ENCODE measurements at regions not wholly inside any gene's neighbourhood (a gene's known extent, or its start where the extent isn't known, plus 50 kb on each side); places are given as distances from the start of the nearest gene placed in this dataset.

DNA sequence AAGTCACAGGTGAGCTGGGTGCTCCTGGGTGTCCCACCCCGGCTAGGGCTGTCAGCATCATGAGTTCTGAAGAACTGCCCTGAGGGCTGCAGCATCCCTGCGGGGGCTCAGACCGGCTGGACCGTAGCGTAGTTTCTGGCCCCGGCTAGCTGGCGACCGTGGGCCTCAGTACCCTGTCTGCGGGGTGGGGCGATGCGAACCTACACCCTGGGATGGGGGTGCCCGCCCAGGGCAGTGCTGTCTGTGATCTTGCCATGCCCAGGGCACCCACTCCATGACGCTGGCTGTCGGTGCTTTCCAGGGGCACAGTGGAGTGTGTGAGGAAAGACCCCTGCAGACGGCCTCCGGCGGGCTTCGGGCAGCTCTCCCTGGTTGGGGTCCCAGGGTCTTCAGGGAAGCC is 66.5 kb upstream of the IRX4 start:
- no peak overlapping the region for H3K27ac ChIP-seq
- TF ChIP-seq, protein P1, sequence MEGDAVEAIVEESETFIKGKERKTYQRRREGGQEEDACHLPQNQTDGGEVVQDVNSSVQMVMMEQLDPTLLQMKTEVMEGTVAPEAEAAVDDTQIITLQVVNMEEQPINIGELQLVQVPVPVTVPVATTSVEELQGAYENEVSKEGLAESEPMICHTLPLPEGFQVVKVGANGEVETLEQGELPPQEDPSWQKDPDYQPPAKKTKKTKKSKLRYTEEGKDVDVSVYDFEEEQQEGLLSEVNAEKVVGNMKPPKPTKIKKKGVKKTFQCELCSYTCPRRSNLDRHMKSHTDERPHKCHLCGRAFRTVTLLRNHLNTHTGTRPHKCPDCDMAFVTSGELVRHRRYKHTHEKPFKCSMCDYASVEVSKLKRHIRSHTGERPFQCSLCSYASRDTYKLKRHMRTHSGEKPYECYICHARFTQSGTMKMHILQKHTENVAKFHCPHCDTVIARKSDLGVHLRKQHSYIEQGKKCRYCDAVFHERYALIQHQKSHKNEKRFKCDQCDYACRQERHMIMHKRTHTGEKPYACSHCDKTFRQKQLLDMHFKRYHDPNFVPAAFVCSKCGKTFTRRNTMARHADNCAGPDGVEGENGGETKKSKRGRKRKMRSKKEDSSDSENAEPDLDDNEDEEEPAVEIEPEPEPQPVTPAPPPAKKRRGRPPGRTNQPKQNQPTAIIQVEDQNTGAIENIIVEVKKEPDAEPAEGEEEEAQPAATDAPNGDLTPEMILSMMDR (IDR thresholded peaks at IDR 0.05): no peak
- no peak for TF ChIP-seq ZFX (IDR thresholded peaks at IDR 0.05; ENCODE audit: borderline replicate concordance)

DNA sequence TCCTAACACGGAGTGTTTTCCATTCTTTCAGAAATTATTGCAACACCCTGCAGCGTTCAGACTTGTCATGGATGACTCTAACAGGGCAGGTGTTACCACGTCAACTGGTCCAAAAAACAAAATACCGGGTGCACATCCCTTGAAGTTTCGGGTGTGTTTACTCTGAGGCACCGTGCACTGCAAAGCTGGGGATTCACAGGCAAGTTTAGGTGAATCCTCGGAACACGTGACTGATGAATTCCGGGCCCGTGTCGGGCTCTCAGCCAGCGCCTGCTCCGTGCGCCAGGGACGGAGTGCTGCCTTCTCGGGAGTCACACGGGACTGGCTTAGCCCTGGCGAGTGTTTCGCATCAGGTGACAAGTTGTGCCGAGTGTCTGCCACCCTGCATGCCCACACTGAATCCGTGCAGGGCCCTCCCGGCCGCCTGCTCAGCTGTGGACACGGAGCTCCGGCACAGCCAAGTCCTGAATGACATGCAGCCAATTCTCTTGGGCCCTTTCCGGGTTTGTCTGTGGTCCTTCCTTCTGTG is 66.0 kb upstream of the IRX4 start:
- no peak overlapping the region for H3K27ac ChIP-seq
- TF ChIP-seq ZFX (IDR thresholded peaks at IDR 0.05; ENCODE audit: borderline replicate concordance): no peak
- TF ChIP-seq, protein P1 (IDR thresholded peaks at IDR 0.05): no peak

DNA sequence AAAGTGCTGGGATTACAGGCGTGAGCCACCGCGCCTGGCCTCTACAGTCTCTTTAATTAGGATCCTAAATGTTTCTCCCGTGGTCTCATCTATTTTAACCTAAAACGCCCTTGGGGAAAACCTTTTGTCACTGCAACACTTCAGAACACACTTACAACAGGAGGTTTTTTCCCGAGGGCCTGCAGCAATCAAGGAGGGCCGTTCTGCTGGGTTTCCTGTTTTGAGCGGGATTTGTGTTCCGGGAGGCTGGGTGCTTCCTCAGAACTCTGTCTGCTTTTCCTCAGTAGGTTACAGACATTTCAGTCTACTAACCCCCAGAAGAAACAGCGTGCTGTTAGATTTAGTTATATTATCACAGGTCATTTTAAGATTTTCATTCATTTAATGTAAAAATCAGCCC is 65.4 kb upstream of the IRX4 start:
- TF ChIP-seq ZFX (IDR thresholded peaks at IDR 0.05; ENCODE audit: borderline replicate concordance): no peak
- TF ChIP-seq, protein P1 (IDR thresholded peaks at IDR 0.05): no peak
- H3K27ac ChIP-seq: no peak overlapping the region

DNA sequence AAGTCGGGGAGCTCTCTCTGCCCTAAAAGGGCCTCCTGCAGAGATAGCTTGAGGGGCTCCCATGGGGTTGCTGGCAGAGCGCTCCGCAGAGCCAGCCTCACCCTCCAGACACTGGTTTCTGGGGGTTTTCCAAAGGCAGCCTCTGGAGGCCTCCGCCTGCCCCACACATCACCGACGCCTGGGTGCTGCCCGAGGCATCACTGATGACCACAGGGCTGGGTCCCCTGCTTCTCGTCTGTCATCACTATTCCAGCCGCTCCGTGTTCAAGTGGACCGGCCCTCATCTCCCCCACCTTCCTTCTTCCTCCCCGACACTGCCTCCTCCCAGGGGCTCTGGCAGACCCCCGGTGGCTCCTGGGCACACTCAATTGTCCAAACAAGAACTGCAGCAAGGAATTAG is 64.1 kb upstream of the IRX4 start:
- TF ChIP-seq ZFX (IDR thresholded peaks at IDR 0.05; ENCODE audit: borderline replicate concordance): no peak
- TF ChIP-seq, protein P1 (IDR thresholded peaks at IDR 0.05): no peak
- H3K27ac ChIP-seq: no peak overlapping the region

DNA sequence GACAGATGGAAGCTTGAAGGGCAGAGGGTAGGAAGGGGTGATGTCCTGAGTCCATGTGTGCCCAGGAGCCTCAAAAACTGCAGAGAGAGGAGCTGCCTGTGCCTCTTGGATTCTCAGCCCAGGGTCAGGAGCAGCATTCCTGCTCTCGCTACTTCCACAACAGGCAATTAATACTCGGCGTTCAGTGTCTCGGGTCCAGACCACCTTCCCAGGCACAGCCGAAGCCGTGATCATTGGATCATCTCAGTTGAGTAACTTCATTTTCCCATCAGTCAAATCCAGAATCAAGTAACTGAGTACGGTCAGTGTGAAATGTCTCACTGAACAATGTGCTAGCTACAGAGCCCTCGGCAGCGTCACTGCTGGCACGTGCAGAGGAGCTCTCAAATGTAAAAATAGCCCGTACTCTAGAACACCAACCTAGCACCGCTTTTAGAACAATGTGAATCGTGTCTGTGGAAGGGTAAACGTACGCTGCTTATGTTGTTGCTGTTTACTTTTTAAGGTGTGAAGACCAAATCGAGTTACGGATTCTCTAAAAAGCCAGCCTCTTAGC is 63.5 kb upstream of the IRX4 start:
- H3K27ac ChIP-seq: no peak overlapping the region
- TF ChIP-seq, protein P1 (IDR thresholded peaks at IDR 0.05): no peak
- no peak for TF ChIP-seq ZFX (IDR thresholded peaks at IDR 0.05; ENCODE audit: borderline replicate concordance)

DNA sequence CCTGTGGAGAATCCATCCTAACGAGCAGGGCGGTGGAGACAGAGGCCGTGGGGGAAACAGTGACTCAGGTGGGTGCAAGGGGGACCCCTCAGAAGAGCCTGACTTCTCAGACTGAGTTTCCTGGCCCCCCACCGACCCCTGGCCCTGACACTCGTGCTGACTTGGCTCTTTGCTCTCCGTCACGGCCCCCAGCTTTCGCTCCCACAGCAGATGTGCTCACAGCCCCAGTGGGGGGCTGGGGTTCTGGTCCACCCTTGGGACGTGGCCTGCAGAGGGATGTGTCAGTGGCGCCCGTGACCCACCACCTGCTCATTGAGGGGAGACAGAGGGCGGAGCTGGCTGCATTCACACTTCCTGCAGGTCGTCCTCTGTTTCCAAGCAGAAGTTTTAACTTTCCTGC is 62.9 kb upstream of the IRX4 start:
- no peak overlapping the region for H3K27ac ChIP-seq
- TF ChIP-seq, protein P1 (IDR thresholded peaks at IDR 0.05): no peak
- no peak for TF ChIP-seq ZFX (IDR thresholded peaks at IDR 0.05; ENCODE audit: borderline replicate concordance)

DNA sequence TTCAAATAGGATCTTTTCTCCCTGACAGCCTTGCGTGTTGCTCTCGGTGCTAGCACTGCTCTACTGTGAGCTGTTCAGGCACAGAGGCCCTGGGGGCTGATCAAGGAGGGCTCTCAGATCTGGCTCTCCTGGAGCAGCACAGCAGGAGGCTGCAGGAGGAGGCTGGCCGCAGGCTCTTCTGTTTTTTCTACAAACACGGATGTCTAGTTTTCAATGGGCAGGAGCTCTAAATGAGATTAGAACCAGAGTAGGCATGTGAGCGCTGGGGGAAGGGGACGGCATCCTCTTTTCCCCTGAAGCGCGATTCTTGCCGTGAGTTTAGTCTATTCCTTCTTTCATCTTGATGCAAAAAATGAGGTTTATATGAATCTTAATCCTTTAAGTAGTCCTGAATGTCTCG is 61.7 kb upstream of the IRX4 start:
- TF ChIP-seq ZFX (IDR thresholded peaks at IDR 0.05; ENCODE audit: borderline replicate concordance): no peak
- TF ChIP-seq, protein P1 (IDR thresholded peaks at IDR 0.05): no peak

More for the DNA sequence above, 61.7 kb upstream of the IRX4 start:
- H3K27ac ChIP-seq: no peak overlapping the region
